CD4-positive, alpha-beta T cell treated with Interferon gamma for 1 hour (primary cell): ENCODE measurements at regions not wholly inside any gene's neighbourhood (a gene's known extent, or its start where the extent isn't known, plus 50 kb on each side); places are given as distances from the start of the nearest gene placed in this dataset.

ENCODE experiments used
- DNase-seq: peaks from one replicate; pipeline ENCODE4 v3.0.0-alpha.2; 2020

- DNase-seq: no peak
These were observed 985.4 kb downstream of the DIAPH3 start for GRCh38 chr13:59178344-59178743.

- DNase-seq: no peak
These were observed 981.5 kb downstream of the DIAPH3 start for GRCh38 chr13:59182241-59182640.

- DNase-seq: no peak
These were observed 966.3 kb downstream of the DIAPH3 start for GRCh38 chr13:59197397-59197796.

GRCh38 chr13:59201841-59202240 is 961.9 kb downstream of the DIAPH3 start:
- DNase-seq: no peak

- DNase-seq: no peak
These were observed 959.9 kb downstream of the DIAPH3 start for GRCh38 chr13:59203855-59204254.

- no peak for DNase-seq
These were observed 958.2 kb downstream of the DIAPH3 start for GRCh38 chr13:59205501-59205900.

- no peak for DNase-seq
These were observed 955.1 kb downstream of the DIAPH3 start for GRCh38 chr13:59208405-59209195.

GRCh38 chr13:59210543-59210942 is 953.2 kb downstream of the DIAPH3 start:
- no peak for DNase-seq

- no peak for DNase-seq
These were observed 952.1 kb downstream of the DIAPH3 start for GRCh38 chr13:59211606-59212005.

- no peak for DNase-seq
These were observed 934.3 kb downstream of the DIAPH3 start for GRCh38 chr13:59229401-59229800.

GRCh38 chr13:59229861-59230260 is 933.9 kb downstream of the DIAPH3 start:
- DNase-seq: no peak

GRCh38 chr13:59230484-59231264 is 933.1 kb downstream of the DIAPH3 start:
- no peak for DNase-seq

- DNase-seq: no peak
These were observed 927.3 kb downstream of the DIAPH3 start for GRCh38 chr13:59236309-59236919.

GRCh38 chr13:59236944-59237343 is 926.8 kb downstream of the DIAPH3 start:
- DNase-seq: no peak

- DNase-seq: no peak
These were observed 916.6 kb downstream of the DIAPH3 start for GRCh38 chr13:59247171-59247570.

- DNase-seq: no peak
These were observed 913.2 kb downstream of the DIAPH3 start for GRCh38 chr13:59250336-59251189.

- no peak for DNase-seq
These were observed 904.3 kb downstream of the DIAPH3 start for GRCh38 chr13:59259165-59260000.

GRCh38 chr13:59261928-59262488 is 901.7 kb downstream of the DIAPH3 start:
- no peak for DNase-seq

- no peak for DNase-seq
These were observed 900.2 kb downstream of the DIAPH3 start for GRCh38 chr13:59263531-59263930.

GRCh38 chr13:59266478-59267063 is 897.2 kb downstream of the DIAPH3 start:
- DNase-seq: no peak

- no peak for DNase-seq
These were observed 894.3 kb downstream of the DIAPH3 start for GRCh38 chr13:59269476-59269875.
